ENCODE measurements at regions not wholly inside any gene's neighbourhood (a gene's known extent, or its start where the extent isn't known, plus 50 kb on each side); places are given as distances from the start of the nearest gene placed in this dataset.
"Not testable (repeated sequence)": the region's sequence is repeated elsewhere in the genome, so short reads cannot be mapped to it uniquely, and the experiment has no call there.

GRCh38 chr11:97754976-97755375 lies 1265.8 kb upstream of the CNTN5 start:
- Histone ChIP-seq H3K27me3 (ENCODE audit: control insufficient read depth in 3 of 3, insufficient read depth in 3 of 3, low read length in 3 of 3) (no peaks in the 10 kb centered on the region), H3K27ac (ENCODE audit: low read depth, low read length) (no peak overlapping the region), H3K9ac (ENCODE audit: low read depth in 1 of 3, low read length in 3 of 3) (no peak overlapping the region), H3K36me3 (ENCODE audit: control insufficient read depth in 3 of 3, insufficient read depth in 3 of 3, low read length in 3 of 3) (no peaks in the 10 kb centered on the region), H3K4me1 (ENCODE audit: control insufficient read depth in 3 of 3, insufficient read depth in 3 of 3, low read length in 3 of 3) (no peaks in the 10 kb centered on the region), H3K9me3 (ENCODE audit: control insufficient read depth in 3 of 3, low read length in 3 of 3) (peaks cover 0 to 5% (median 0%) of the 10 kb centered on the region in 3 donors), H3K4me3 (ENCODE audit: low read length in 3 of 3) (no peak overlapping the region)

- no peak overlapping the region for H3K9ac ChIP-seq (ENCODE audit: low read depth in 1 of 3, low read length in 3 of 3)
- no peak overlapping the region for H3K4me3 ChIP-seq (ENCODE audit: low read length in 3 of 3)
- H3K9me3 ChIP-seq (ENCODE audit: control insufficient read depth in 3 of 3, low read length in 3 of 3) = peaks cover 0 to 5% (median 0%) of the 10 kb centered on the region in 3 donors
- no peaks in the 10 kb centered on the region for H3K27me3 ChIP-seq (ENCODE audit: control insufficient read depth in 3 of 3, insufficient read depth in 3 of 3, low read length in 3 of 3)
- no peaks in the 10 kb centered on the region for H3K36me3 ChIP-seq (ENCODE audit: control insufficient read depth in 3 of 3, insufficient read depth in 3 of 3, low read length in 3 of 3)
- no peaks in the 10 kb centered on the region for H3K4me1 ChIP-seq (ENCODE audit: control insufficient read depth in 3 of 3, insufficient read depth in 3 of 3, low read length in 3 of 3)
- no peak overlapping the region for H3K27ac ChIP-seq (ENCODE audit: low read depth, low read length)
Observed at GRCh38 chr11:97756571-97757335, 1264.0 kb upstream of the CNTN5 start.

- no peak overlapping the region for H3K9ac ChIP-seq (ENCODE audit: low read depth in 1 of 3, low read length in 3 of 3)
Observed at GRCh38 chr11:97761175-97761574, 1259.6 kb upstream of the CNTN5 start.

GRCh38 chr11:97764193-97764592 lies 1256.6 kb upstream of the CNTN5 start:
- Histone ChIP-seq H3K27me3 (ENCODE audit: control insufficient read depth in 3 of 3, insufficient read depth in 3 of 3, low read length in 3 of 3) (no peaks in the 10 kb centered on the region), H3K4me1 (ENCODE audit: control insufficient read depth in 3 of 3, insufficient read depth in 3 of 3, low read length in 3 of 3) (no peaks in the 10 kb centered on the region), H3K27ac (ENCODE audit: low read depth, low read length) (no peak overlapping the region), H3K36me3 (ENCODE audit: control insufficient read depth in 3 of 3, insufficient read depth in 3 of 3, low read length in 3 of 3) (no peaks in the 10 kb centered on the region), H3K9ac (ENCODE audit: low read depth in 1 of 3, low read length in 3 of 3) (no peak overlapping the region), H3K4me3 (ENCODE audit: low read length in 3 of 3) (no peak overlapping the region), H3K9me3 (ENCODE audit: control insufficient read depth in 3 of 3, low read length in 3 of 3) (no peaks in the 10 kb centered on the region)

More at GRCh38 chr11:97761175-97761574, 1259.6 kb upstream of the CNTN5 start:
- no peaks in the 10 kb centered on the region for H3K27me3 ChIP-seq (ENCODE audit: control insufficient read depth in 3 of 3, insufficient read depth in 3 of 3, low read length in 3 of 3)
- no peaks in the 10 kb centered on the region for H3K36me3 ChIP-seq (ENCODE audit: control insufficient read depth in 3 of 3, insufficient read depth in 3 of 3, low read length in 3 of 3)
- H3K4me1 ChIP-seq (ENCODE audit: control insufficient read depth in 3 of 3, insufficient read depth in 3 of 3, low read length in 3 of 3) = no peaks in the 10 kb centered on the region
- H3K4me3 ChIP-seq (ENCODE audit: low read length in 3 of 3) = no peak overlapping the region
- no peak overlapping the region for H3K27ac ChIP-seq (ENCODE audit: low read depth, low read length)
- H3K9me3 ChIP-seq (ENCODE audit: control insufficient read depth in 3 of 3, low read length in 3 of 3) = no peaks in the 10 kb centered on the region

DNA sequence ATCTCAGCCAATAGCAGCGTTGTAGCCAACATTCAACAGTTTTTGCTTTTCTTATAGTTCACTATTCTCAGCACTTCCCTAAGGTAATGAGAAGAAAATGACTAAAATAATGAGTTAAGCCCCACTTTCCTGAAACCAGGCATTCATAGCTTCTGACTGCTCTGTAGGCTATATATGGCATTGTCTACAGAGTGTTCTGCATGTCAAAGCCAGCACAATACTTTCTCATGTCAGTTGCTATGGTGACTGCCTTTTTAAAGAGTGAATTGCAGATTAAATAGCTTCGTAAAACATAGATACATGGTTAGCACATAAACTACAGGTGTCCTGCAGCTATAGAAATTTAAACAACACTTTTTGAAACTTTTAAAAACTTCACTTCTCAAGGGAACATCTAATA lies 1256.1 kb upstream of the CNTN5 start:
- Histone ChIP-seq H3K4me1 (ENCODE audit: control insufficient read depth in 3 of 3, insufficient read depth in 3 of 3, low read length in 3 of 3) (no peaks in the 10 kb centered on the region), H3K4me3 (ENCODE audit: low read length in 3 of 3) (no peak overlapping the region), H3K36me3 (ENCODE audit: control insufficient read depth in 3 of 3, insufficient read depth in 3 of 3, low read length in 3 of 3) (no peaks in the 10 kb centered on the region), H3K27me3 (ENCODE audit: control insufficient read depth in 3 of 3, insufficient read depth in 3 of 3, low read length in 3 of 3) (no peaks in the 10 kb centered on the region), H3K27ac (ENCODE audit: low read depth, low read length) (no peak overlapping the region), H3K9ac (ENCODE audit: low read depth in 1 of 3, low read length in 3 of 3) (no peak overlapping the region), H3K9me3 (ENCODE audit: control insufficient read depth in 3 of 3, low read length in 3 of 3) (no peaks in the 10 kb centered on the region)

GRCh38 chr11:97770570-97770969 lies 1250.2 kb upstream of the CNTN5 start:
- Histone ChIP-seq H3K4me1 (ENCODE audit: control insufficient read depth in 3 of 3, insufficient read depth in 3 of 3, low read length in 3 of 3) (no peaks in the 10 kb centered on the region), H3K9ac (ENCODE audit: low read depth in 1 of 3, low read length in 3 of 3) (no peak overlapping the region)

GRCh38 chr11:97772705-97773104 lies 1248.0 kb upstream of the CNTN5 start:
- Histone ChIP-seq H3K4me3 (ENCODE audit: low read length in 3 of 3) (no peak overlapping the region), H3K9me3 (ENCODE audit: control insufficient read depth in 3 of 3, low read length in 3 of 3) (no peaks in the 10 kb centered on the region), H3K36me3 (ENCODE audit: control insufficient read depth in 3 of 3, insufficient read depth in 3 of 3, low read length in 3 of 3) (no peaks in the 10 kb centered on the region), H3K27ac (ENCODE audit: low read depth, low read length) (no peak overlapping the region), H3K4me1 (ENCODE audit: control insufficient read depth in 3 of 3, insufficient read depth in 3 of 3, low read length in 3 of 3) (no peaks in the 10 kb centered on the region), H3K27me3 (ENCODE audit: control insufficient read depth in 3 of 3, insufficient read depth in 3 of 3, low read length in 3 of 3) (no peaks in the 10 kb centered on the region), H3K9ac (ENCODE audit: low read depth in 1 of 3, low read length in 3 of 3) (no peak overlapping the region)

More at GRCh38 chr11:97770570-97770969, 1250.2 kb upstream of the CNTN5 start:
- Histone ChIP-seq H3K4me3 (ENCODE audit: low read length in 3 of 3) (no peak overlapping the region), H3K9me3 (ENCODE audit: control insufficient read depth in 3 of 3, low read length in 3 of 3) (no peaks in the 10 kb centered on the region), H3K36me3 (ENCODE audit: control insufficient read depth in 3 of 3, insufficient read depth in 3 of 3, low read length in 3 of 3) (no peaks in the 10 kb centered on the region), H3K27me3 (ENCODE audit: control insufficient read depth in 3 of 3, insufficient read depth in 3 of 3, low read length in 3 of 3) (no peaks in the 10 kb centered on the region), H3K27ac (ENCODE audit: low read depth, low read length) (no peak overlapping the region)

- not testable (repeated sequence) for H3K27me3 ChIP-seq (ENCODE audit: control insufficient read depth in 3 of 3, insufficient read depth in 3 of 3, low read length in 3 of 3); H3K4me3 ChIP-seq (ENCODE audit: low read length in 3 of 3); H3K4me1 ChIP-seq (ENCODE audit: control insufficient read depth in 3 of 3, insufficient read depth in 3 of 3, low read length in 3 of 3); H3K9me3 ChIP-seq (ENCODE audit: control insufficient read depth in 3 of 3, low read length in 3 of 3); H3K36me3 ChIP-seq (ENCODE audit: control insufficient read depth in 3 of 3, insufficient read depth in 3 of 3, low read length in 3 of 3); H3K9ac ChIP-seq (ENCODE audit: low read depth in 1 of 3, low read length in 3 of 3); H3K27ac ChIP-seq (ENCODE audit: low read depth, low read length)
Observed at GRCh38 chr11:97784388-97784787, 1236.4 kb upstream of the CNTN5 start.

GRCh38 chr11:97786961-97787360 lies 1233.8 kb upstream of the CNTN5 start:
- Histone ChIP-seq H3K27ac (ENCODE audit: low read depth, low read length) (no peak overlapping the region), H3K4me3 (ENCODE audit: low read length in 3 of 3) (no peak overlapping the region), H3K4me1 (ENCODE audit: control insufficient read depth in 3 of 3, insufficient read depth in 3 of 3, low read length in 3 of 3) (no peaks in the 10 kb centered on the region), H3K9me3 (ENCODE audit: control insufficient read depth in 3 of 3, low read length in 3 of 3) (no peaks in the 10 kb centered on the region), H3K27me3 (ENCODE audit: control insufficient read depth in 3 of 3, insufficient read depth in 3 of 3, low read length in 3 of 3) (no peaks in the 10 kb centered on the region), H3K36me3 (ENCODE audit: control insufficient read depth in 3 of 3, insufficient read depth in 3 of 3, low read length in 3 of 3) (no peaks in the 10 kb centered on the region), H3K9ac (ENCODE audit: low read depth in 1 of 3, low read length in 3 of 3) (no peak overlapping the region)

GRCh38 chr11:97794876-97795275 lies 1225.9 kb upstream of the CNTN5 start:
- Histone ChIP-seq H3K36me3 (ENCODE audit: control insufficient read depth in 3 of 3, insufficient read depth in 3 of 3, low read length in 3 of 3) (no peaks in the 10 kb centered on the region), H3K27ac (ENCODE audit: low read depth, low read length) (no peak overlapping the region), H3K9ac (ENCODE audit: low read depth in 1 of 3, low read length in 3 of 3) (no peak overlapping the region), H3K4me3 (ENCODE audit: low read length in 3 of 3) (no peak overlapping the region), H3K4me1 (ENCODE audit: control insufficient read depth in 3 of 3, insufficient read depth in 3 of 3, low read length in 3 of 3) (no peaks in the 10 kb centered on the region), H3K27me3 (ENCODE audit: control insufficient read depth in 3 of 3, insufficient read depth in 3 of 3, low read length in 3 of 3) (no peaks in the 10 kb centered on the region), H3K9me3 (ENCODE audit: control insufficient read depth in 3 of 3, low read length in 3 of 3) (no peaks in the 10 kb centered on the region)

Data from skeletal muscle tissue (tissue), 3 donors.